ENCODE measurements at regions not wholly inside any gene's neighbourhood (a gene's known extent, or its start where the extent isn't known, plus 50 kb on each side); places are given as distances from the start of the nearest gene placed in this dataset.
"Not testable (repeated sequence)": the region's sequence is repeated elsewhere in the genome, so short reads cannot be mapped to it uniquely, and the experiment has no call there.

DNA sequence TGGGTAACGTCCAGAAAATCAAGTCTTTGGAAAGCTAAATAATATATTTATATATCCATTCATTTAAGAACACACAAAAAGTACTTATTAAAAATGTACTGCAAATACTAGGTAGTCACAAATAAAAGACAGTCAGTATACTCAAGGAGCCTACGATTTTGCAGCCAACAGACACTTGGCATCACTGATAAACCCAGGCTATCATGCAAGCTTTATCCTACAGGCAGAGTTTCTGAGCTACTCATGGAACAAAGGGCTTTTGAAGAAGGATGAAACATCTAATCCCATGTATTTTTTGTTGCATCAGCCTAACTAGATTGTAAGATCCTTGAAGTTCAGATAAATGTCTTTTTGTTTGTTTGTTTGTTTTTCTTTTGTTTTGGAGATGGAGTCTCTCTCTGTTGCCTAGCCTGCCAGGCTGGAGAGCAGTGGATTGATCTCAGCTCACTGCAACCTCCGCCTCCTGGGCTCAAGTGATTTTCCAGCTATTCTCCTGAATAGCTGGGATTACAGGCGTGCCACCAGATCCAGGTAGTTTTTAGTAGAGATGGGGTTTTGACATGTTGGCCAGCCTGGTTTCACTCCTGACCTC is 319.4 kb upstream of the MDFIC2 start:
- peak; percentile 4 for DNase-seq (ENCODE audit: low spot score)

- DNase-seq (ENCODE audit: low spot score) = no peak
Measured at GRCh38 chr3:70621451-70621850, 309.0 kb upstream of the MDFIC2 start.

GRCh38 chr3:70620956-70621355 is 308.5 kb upstream of the MDFIC2 start:
- no peak for DNase-seq (ENCODE audit: low spot score)

DNA sequence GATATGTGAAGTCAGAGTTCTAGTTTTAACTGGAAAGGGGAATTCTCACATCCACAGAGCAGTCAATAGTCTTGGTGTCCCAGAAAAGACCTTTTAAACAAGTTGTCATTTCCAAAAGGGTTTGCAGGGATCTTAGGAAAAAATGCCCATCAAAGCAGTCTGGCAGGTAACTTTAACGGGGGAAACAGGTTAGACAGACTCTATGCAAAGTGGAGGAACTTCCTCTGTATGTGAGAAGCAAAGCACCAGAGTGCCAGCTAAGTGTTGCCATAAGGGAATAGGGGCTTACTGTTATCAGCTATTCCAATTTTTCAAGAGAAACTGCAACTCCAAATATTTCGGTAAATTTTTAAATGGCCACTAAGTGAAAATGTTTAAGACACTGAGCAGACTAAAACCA is 307.9 kb upstream of the MDFIC2 start:
- DNase-seq (ENCODE audit: low spot score) = no peak

GRCh38 chr3:70618151-70618550 is 305.7 kb upstream of the MDFIC2 start:
- no peak for DNase-seq (ENCODE audit: low spot score)

GRCh38 chr3:70617349-70617748 is 304.9 kb upstream of the MDFIC2 start:
- not testable (repeated sequence) for DNase-seq (ENCODE audit: low spot score)

DNA sequence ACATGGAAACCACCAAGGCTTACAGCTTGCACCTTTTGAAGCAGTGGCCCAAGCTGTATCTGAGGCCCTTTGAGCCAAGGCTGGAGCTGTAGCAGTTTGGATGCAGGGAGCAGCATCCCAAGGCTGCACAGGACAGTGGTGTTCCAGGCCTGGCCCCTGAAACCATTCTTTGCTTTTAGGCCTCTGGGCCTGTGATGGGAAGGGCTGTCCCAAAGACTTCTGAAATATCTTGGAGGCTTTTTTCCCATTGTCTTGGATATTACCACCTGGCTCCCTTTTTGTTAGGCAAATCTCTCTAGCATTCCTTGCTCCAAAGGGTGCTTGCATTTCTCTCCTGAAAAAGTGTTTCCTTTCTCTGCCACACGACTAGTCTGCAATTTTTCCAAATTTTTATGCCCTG is 302.8 kb upstream of the MDFIC2 start:
- no peak for DNase-seq (ENCODE audit: low spot score)

DNA sequence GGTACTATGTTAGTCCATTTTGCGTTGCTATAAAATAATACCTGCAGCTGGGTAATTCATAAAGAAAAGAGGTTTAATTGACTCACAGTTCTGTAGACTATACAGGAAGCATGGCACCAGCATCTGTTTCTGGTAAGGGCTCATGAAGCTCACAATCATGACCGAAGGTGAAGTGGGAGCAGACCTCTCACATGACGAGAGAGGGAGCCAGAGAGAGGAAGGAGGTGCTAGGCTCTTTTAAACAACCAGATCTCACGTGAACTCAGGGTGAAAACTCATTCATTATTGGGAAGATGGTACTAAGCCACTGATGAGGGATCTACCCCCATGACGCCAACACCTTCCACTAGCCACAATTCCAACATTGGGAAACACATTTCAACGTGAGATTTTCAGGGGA is 301.7 kb upstream of the MDFIC2 start:
- no peak for DNase-seq (ENCODE audit: low spot score)

- DNase-seq (ENCODE audit: low spot score) = no peak
Measured at GRCh38 chr3:70612920-70613319, 300.5 kb upstream of the MDFIC2 start.

DNA sequence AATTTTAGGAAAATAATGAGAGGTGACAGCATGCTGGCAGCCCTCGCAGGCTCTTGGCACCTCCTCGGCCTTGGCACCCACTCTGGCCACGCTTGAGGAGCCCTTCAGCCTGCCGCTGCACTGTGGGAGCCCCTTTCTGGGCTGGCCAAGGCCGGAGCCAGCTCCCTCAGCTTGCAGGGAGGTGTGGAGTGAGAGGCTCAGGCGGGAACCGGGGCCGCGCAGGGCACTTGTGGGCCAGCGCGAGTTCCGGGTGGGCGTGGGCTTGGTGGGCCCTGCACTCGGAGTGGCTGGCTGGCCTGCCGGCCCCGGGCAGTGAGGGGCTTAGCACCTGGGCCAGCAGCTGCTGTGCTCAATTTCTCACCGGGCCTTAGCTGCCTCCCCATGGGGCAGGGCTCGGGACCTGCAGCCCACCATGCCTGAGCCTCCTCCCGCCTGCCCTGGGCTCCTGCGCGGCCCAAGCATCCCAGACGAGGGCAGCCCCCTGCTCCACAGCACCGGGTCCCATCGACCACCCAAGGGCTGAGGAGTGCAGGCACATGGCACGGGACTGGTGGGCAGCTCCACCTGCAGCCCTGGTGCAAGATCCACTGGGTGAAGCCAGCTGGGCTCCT is 299.3 kb upstream of the MDFIC2 start:
- not testable (repeated sequence) for DNase-seq (ENCODE audit: low spot score)

DNA sequence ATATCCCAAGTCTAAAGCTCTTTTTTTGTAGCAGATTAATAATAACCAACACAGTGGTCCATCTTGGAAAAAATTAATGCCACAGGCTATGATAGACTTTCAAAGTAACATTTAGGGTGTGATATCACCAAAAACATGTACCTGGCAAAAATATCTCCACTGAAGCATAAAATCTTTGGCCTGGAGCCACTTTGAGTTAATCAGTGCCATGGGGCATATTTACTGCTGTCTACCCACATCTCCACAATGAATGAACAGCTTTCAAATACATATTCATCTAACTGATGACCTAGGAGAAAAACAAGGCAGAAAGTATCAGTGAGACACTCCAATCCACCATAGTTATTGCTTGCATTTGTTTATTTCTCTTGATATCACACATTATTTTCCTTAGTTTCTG is 296.0 kb upstream of the MDFIC2 start:
- DNase-seq (ENCODE audit: low spot score) = no peak

DNA sequence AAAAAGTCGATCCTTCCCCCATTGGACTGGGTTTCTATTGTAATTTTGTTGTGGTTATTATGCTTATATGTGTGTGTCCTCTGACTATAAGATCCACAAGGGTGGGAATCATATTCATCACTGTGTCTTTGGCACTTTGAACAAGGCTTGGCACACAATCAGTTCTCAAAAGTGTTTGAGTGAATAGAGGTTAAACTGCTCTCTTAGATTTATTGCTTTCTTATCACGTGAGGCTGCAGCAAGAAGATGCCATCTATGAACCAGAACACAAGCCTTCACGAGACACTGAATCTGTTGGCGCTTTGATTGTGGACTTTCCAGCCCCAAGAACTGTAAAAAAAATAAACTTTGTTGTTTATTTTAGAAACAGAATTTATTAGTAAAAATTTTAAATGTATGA is 295.0 kb upstream of the MDFIC2 start:
- DNase-seq (ENCODE audit: low spot score) = no peak

DNA sequence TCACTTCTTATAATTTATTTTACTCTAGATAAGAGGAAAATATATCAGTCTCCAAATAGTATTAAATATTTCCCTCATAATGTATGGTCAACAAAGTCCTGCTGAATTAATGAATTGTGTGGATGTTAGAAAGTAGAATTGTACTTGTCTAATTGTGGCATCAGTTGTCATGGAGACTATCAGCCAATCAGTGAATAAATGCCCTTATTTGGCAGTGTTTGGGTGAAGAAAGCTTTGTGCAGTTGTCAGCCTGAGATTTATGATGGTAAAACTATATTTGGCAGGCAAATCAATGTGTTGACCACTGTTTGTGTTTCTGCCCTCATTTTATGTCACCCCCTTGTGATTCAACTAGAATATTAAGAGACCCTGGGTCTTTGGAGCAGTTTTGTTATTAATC is 293.6 kb upstream of the MDFIC2 start:
- DNase-seq (ENCODE audit: low spot score) = no peak

DNA sequence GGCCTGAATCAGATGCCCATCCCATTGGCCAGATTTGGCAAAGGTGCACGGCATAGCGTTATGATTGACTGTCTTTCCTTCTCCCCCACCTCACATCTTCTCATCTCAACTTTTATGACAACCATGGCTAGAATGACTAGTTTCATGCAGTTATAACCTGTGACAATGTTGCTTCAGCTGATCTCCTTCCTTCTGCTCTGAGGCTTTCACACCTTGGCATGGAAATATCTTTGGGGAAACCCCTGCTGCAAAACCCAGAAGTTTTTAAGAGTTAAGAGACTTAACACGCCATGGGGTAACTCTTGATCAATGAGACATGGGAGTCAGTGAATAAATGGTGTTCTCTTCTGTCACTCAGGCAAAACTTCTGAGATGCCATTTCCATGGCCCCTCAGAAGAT is 290.7 kb upstream of the MDFIC2 start:
- no peak for DNase-seq (ENCODE audit: low spot score)

- DNase-seq (ENCODE audit: low spot score) = no peak
Measured at GRCh38 chr3:70597312-70597711, 284.9 kb upstream of the MDFIC2 start.

DNA sequence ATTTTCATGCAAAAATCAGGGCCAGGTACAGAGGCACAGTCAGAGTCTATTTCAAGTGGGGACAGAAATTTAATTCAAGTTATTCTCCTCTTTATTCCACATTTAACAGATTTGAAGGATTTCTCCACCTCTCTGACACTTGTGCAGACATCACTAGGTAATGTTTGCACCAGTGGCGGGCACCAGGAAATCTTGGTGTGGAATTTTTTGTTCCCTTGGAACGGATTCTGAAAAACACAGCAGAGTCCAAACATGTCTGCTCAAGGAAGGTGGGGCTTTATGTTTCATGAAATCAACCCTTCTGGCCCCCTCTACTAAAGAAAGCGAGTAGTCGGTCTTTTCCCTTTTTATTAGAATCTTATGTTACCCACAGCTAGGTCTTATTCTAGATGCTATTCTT is 271.2 kb upstream of the MDFIC2 start:
- DNase-seq (ENCODE audit: low spot score) = no peak

GRCh38 chr3:70582803-70583202 is 270.4 kb upstream of the MDFIC2 start:
- DNase-seq (ENCODE audit: low spot score) = no peak

GRCh38 chr3:70580021-70580420 is 267.6 kb upstream of the MDFIC2 start:
- no peak for DNase-seq (ENCODE audit: low spot score)

DNA sequence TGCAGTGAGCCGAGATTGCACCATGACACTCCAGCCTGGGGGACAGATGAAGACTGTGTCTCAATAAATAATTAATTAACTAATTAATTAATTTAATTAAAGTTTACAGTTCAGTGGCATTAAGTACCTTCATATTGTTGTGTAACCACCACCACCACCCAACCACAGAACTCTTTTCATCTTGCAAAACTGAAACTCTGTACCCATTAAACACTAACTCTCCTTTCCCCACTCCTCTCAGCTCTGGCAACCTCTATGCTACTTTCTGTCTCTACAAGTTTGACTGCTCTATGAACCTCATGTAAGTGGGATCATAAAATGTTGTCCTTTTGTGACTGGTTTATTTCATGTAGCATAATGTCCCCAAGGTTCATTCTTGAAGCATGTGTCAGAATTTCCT is 259.3 kb upstream of the MDFIC2 start:
- DNase-seq (ENCODE audit: low spot score) = no peak

GRCh38 chr3:70570584-70570983 is 258.1 kb upstream of the MDFIC2 start:
- no peak for DNase-seq (ENCODE audit: low spot score)

- no peak for DNase-seq (ENCODE audit: low spot score)
Measured at GRCh38 chr3:70568626-70569025, 256.2 kb upstream of the MDFIC2 start.

- no peak for DNase-seq (ENCODE audit: low spot score)
Measured at GRCh38 chr3:70565861-70566260, 253.4 kb upstream of the MDFIC2 start.

DNA sequence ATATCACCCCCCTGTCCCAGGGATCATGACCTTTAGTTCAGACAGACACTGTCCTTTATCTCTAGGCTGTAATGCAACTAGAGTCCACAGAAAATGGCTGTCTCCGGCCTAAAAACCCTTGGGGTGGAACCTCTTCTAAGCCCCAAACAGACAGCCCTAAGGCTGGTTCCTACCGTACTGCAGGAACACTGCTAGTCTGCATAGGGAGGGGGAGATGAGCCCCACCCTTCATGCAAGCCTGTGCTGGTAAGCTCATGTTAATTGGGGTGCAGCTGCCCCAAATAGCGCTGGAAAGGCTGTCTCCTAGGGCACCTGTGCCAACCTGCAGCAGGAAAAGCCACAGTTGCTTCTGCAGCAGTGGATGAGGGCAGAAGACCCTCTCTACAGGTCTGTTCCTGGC is 252.1 kb upstream of the MDFIC2 start:
- DNase-seq (ENCODE audit: low spot score) = no peak

DNA sequence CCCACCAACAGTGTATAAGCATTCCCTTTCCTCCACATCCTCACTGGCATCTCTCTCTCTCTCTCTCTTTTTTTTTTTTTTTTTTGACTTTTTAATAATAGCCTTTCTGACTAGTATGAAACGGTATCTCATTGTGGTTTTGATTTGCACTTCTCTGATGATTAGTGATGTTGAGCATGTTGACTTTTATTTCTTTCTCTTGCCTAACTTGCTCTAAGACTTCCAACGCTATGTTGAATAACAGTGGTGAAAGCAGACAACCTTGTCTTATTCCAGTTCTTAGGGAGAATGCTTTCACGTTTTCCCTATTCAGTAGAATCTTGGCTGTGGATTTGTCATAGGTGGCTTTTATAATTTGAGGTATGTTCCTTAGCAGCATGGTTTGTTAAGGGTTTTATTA is 249.4 kb upstream of the MDFIC2 start:
- DNase-seq (ENCODE audit: low spot score) = no peak

All from SW480 (cell line).